GM19467 (cell line): ENCODE measurements at regions not wholly inside any gene's neighbourhood (a gene's known extent, or its start where the extent isn't known, plus 50 kb on each side); places are given as distances from the start of the nearest gene placed in this dataset.
"Not testable (repeated sequence)": the region's sequence is repeated elsewhere in the genome, so short reads cannot be mapped to it uniquely, and the experiment has no call there.

Experiments
- ATAC-seq: cut with Tn5 transposase; IDR thresholded peaks from one replicate; pipeline ENCODE4 v1.9.1; 2021; ENCODE audit warnings: mild to moderate bottlenecking, moderate library complexity; ENCODE audit not compliant: unreplicated experiment

DNA sequence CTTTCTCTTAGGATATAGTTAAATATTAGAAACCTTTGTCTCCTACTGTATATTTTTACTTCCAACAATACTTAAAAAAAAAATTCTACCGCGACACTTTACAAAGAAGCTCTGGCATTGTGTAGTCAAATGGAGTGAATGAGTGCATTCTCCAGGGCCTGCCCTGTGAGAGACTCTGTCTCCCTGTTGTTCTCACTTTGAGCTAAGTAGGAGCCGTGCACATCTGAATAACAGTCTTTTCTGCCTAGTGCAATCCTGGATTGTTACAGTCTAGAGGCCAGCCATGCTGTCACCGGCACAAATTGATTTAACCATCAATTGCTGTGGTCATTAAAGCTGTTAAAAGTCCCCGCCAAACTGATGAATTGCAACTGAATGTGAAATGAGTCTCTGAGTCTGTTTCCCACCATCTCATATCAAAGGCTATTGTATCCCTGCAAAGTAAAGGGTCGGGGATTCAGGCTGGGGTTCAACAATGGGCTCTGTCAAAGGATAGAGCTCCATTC lies 156.0 kb downstream of the RFPL4B start:
- ATAC-seq: no peak

DNA sequence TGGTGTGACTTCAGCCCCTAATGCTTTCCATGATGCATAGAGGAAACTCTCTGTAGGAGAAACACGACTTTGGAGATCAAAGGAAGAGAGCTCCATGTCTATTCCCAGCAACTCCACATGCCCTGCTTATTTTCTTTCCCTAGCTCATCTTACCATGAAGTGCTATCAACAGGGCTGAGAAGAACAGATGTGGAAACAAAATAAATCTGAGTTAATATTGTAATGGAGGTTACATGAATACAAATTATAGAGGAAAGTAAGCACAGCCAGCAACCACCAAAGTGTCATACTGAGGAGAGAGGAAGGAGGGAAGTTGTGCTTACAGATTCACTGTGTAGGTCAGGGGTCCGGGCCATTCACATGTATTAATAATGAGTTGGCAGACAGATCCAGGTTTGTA lies 157.5 kb downstream of the RFPL4B start:
- ATAC-seq: no peak

DNA sequence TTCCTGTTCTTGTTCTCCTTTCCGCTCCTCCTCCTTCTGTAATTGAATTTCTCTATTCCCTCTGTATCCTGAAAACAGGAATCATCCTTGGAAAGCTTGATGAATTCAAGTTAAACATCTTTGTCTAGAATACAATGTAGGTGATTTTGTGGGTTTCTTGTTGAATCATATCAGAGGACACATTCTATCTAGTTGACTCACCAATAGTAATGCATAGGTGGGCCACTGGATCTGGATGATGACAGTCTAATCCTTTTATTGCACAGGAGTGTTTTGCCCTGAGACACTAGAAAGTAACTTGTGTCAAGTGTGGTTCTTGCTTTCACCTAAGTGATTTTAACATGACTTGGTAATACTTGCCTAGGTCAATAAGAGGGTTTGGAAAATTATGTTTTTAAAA lies 164.3 kb downstream of the RFPL4B start:
- no peak for ATAC-seq

DNA sequence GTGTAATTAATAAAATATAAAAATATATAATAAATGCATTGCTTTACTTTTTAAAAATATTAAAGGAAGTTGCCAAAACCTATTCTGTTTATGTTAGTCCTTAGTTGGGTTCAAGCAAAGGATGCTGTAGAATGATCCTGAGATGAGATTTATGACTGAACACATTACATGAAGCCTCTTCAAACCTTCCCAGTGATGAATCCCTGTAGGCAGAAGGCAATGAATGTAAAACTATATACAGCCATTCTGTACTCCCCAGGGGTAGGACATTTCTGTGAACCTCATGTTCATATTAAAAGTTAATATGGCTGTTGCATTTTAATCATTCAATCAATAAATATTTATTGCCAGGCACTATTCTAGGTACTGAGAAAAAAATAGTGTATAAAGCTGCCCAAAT lies 166.0 kb downstream of the RFPL4B start:
- no peak for ATAC-seq

DNA sequence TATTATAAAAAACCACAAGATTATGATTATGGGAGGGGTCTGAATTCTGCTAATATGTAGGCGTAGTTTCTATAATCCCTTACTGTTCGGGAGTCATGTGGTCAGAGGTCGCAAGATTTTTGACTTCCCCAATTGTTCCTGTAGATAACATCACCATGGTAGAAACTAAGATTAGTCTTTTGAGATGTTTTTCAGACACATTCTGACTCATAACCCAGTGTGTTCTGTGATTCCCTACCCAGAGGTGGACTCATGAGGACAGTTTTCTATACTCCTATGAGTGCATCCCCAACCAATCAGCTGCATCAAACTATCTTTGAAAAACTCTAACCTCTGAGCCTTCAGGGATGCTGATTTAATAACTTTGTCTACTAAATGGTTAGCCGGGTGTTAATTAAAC lies 175.5 kb downstream of the RFPL4B start:
- ATAC-seq: no peak

DNA sequence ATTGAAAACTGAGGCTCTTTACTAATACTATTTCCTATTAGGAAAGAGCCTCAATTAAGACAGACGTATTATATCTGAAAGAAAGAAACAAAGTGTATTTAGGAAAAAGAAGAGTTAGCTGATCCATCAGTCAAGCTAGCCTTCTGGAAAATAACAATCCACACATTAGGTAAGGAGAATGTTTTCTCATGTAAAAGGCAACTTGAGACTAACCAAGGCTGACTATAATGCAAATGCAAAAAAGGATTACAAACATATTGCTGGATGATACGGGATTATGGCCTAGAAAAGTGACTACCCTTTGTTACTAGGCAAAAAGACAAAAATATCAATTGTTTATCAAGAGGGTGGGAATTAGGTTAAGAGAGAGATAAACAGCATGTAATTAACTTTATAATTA lies 176.9 kb downstream of the RFPL4B start:
- ATAC-seq: no peak

DNA sequence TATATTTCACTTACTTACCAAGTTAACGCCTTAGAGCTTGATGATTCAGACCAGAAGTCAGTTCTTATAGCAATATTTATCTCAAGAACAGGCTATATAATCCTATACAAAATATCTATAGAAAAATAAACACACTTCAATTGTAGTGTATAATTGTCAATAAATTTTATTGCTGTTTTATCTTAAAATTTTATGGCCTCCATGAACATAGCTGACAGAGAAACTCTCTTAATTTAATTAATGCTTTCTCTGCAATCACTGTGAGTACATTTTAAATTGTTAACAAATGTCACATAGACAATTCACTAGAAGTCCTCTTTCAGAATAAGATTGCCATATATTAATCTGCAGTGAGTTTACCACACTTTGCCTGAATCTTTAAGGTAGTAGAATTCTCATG lies 178.6 kb downstream of the RFPL4B start:
- ATAC-seq: no peak

DNA sequence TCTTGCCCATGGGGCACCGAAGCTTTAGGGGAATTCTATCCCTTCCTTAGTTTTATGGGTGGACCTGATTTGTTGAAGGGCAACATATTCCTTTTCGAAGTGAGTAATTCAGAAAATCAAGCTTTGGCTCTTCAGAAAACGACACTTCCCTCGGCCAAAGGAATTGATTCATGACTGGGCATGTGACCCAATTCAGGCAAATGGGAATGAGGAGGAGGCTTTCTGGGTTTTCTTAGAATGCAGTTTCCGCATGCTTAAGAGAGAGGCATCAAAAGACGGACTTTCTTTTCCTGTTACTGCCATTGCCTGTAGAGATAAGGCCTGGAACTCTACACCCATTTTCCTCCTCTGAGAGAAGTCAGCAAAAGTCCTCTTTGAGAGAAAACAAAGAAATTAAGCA lies 179.5 kb downstream of the RFPL4B start:
- no peak for ATAC-seq

DNA sequence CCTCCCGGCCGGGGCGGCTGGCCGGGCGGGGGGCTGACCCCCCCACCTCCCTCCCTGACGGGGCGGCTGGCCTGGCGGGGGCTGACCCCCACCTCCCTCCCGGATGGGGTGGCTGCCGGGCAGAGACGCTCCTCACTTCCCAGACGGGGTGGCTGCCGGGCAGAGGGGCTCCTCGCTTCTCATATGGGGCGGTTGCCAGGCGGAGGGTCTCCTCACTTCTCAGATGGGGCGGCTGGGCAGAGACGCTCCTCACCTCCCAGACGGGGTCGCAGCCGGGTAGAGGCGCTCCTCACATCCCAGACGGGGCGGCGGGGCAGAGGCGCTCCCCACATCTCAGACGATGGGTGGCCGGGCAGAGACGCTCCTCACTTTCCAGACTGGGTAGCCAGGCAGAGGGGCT lies 181.2 kb downstream of the RFPL4B start:
- not testable (repeated sequence) for ATAC-seq

DNA sequence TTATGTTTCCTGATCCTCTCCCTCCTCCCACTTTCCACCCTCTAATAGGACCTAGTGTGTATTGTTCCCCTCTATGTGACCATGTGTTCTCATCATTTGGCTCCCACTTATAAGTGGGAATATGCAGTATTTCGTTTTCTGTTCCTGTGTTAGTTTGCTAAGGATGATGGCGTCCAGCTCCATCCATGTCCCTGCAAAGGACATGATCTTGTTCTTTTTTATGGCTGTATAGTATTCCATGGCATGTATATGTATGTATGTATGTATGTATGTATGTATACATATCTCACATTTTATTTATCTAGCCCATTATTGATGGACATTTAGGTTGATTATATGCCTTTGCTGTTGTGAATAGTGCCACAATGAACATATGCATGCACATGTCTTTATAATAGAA lies 188.7 kb downstream of the RFPL4B start:
- no peak for ATAC-seq

DNA sequence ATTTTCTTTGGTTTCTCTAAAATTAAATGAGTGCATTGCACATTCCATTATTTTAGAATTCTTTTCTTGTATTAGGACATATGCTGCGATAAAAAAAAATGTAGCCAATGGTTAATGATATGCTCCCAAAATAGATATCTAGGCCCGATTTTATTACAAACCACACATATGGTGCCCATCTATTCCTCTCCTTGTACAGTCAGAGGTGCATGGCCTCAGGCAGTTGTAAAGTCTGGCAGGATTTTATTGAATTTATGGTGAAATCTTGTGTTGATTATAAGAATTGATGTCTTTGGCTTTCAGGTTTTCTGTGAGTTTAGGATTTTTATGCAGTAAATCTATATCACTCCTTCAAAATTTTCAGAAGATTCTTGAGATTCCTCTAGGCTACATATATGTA lies 192.2 kb downstream of the RFPL4B start:
- ATAC-seq: no peak

DNA sequence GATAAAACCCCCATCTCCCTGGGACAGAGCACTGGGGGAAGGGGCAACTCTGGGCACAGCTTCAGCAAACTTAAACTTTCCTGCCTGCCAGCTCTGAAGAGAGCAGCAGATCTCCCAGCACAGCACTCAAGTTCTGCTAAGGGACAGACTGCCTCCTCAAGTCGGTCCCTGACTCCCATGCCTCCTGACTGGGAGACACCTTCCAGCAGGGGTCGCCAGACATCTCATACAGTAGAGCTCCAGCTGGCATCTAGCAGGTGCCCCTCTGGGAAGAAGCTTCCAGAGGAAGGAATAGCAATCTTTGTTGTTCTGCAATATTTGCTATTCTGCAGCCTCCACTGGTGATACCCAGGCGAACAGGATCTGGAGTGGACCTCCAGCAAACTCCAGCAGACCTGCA lies 194.7 kb downstream of the RFPL4B start:
- ATAC-seq: not testable (repeated sequence)

DNA sequence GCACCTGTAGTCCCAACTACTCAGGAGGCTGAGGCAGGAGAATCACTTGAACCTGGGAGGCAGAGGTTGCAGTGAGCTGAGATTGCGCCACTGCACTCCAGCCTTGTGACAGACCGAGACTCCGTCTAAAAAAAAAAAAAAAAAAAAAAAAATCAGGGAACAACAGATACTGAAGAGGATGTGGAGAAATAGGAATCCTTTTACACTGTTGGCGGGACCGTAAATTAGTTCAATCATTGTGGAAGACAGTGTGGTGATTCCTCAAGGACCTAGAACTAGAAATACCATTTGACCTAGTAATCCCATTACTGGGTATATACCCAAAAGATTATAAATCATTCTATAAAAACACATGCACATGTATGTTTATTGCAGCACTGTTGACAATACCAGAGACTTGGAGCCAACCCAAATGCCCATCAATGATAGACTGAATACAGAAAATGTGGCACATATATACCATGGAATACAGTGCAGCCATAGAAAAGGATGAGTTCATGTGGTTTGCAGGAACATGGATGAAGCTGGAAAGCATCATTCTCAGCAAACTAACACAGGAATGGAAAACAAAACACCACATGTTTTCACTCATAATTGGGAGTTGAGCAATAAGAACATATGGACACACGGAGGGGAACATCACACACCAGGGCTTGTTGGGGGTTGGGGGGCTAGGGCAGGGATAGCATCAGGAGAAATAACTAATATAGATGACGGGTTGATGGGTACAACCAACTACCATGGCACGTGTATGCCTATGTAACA lies 200.4 kb downstream of the RFPL4B start:
- not testable (repeated sequence) for ATAC-seq

DNA sequence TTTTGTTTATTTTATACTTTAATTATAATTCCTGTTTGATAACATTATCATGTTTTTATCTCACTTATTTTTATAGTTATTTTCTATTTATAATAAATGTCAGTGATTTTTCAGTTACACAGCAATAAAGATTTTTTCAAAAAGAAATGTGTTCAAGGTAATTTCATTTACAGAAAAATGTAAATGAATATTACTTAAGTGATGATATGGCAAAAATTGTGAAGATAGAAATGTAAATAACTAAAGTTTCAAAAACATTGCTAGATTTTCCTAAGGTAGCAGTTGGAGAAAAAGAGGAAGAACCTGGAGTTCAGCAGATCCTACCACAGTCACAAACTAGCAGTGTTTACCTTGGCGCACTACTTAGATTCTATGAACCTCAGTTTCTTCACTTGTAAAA lies 202.6 kb downstream of the RFPL4B start:
- ATAC-seq: no peak

DNA sequence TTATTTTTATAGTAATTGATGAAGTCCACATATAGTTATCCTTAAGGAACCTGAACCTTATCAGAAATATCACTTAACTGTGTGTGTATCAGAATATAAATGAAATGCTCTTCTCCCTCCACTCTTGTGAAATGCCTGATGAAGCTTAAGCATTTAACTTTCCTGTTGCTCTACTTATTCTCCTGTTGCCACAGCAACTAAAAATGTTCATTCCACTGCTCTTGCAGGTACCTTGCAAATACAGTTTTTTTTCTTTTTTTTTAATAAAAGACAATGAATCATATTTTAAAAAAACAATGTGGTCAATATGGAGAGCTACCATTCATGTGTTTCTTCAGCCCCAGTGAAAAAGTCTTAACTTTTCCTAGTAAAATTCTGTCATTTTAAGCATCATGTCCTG lies 210.3 kb downstream of the RFPL4B start:
- no peak for ATAC-seq

DNA sequence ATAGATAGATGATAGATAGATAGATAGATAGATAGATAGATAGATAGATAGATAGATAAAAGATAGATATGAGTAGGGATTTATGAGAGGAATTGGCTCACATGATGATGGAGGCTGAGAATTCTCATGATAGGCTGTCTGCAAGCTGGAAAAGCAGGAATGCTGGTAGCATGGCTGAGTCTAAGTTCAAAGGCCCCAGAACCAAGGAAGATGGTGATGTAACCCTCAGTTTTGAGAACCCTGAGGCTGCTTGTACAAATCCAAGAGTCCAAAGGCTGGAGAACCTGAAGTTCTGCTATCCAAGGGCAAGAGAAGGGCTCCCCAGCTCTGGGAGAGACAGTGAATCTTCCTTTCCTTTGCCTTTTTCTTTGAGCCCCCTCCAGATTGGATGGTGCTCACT lies 210.8 kb downstream of the RFPL4B start:
- no peak for ATAC-seq

DNA sequence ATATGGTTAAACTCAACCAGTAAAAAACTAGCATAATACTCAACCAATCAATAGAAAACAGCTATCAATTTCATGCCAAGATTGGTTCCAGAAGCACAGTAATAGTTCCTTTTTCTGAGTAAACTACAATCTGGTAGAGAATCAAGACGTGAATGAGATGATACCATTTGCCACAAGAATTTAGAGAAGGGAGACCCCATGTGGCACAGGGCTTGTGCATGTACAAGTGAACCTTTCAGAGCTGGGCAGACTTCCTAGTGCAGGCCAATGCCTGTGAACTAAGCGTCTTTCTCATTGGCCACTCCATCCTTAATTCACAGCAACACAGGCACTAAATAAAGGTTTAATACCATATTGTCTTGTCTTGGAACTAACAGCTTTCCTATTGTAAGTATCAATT lies 213.5 kb downstream of the RFPL4B start:
- ATAC-seq: no peak

DNA sequence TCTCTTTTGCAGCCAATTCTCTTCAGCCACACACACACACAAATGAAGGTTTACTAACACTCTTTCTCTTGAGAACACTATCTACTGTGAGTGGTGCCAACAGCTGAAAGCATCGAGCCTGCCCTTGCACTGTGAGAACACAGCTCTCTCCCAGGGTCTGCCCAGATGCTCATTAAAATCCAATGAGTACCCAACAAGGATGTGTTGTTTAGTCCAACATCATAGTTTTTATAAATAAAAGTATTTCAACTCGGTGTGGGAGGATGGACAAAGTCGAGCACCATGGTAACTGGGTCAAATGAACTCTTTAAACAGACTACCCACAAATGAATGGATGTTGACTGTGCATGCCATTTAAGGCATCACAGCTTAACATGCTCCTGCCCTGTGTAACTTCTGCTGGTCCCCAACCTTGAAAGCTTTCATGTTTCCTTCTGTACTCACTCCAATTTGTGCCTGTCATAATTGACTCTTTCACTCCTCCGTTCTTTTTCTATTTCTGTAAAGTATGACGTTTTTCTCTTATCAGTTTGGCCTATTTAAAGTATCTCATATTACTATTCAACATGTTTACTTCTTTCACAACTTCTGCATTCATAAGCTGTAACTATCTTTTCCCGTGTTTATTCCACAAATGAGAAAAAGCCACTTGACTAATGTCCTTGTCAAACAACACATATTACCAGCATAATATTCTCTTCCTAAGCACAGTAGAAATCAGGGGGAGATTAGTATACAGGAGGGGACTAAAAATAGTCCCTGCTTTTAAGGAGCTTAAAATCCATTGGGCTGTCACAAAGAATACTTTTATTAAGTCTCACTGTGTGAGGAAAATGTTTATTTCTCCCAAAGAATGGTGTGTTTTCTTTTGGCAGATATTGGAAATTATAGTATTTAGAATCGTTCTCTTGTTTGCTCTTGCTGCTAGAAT lies 215.4 kb downstream of the RFPL4B start:
- no peak for ATAC-seq

DNA sequence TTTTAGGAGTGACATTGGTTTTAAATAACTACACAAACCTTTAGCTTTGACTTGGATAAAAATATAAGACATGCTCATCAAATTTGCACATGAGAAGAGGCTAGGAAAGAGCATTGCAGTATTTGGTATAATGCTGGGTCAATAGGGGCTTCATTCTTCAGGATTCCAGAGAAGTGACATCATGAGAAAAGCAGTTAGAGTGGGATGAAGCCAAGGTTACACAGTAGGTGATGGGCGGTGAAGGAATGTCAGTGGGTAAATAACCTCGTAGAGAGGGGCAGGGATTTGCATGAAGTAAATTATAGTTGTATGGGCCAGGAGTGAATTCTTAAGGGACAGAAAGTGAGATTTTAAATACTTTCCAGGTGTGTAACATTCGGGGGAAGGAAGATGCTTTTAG lies 216.2 kb downstream of the RFPL4B start:
- ATAC-seq: no peak

DNA sequence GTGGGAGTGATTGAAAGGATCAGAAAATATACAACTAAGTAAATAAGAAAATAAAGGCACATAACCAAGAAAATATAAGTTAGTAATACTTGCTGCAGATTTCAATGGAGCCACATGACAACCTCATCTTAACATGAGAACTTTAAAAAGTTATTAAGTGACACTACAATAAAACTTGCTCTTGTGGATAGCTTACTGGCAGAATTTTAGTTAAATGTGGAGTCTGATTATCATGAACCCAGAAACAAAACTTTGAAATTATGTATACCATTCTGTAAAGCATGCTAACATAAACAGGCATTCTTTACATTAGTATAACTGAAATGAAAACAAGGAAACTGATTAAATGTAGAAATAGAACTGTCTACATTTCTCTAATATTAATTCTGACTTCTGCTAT lies 220.9 kb downstream of the RFPL4B start:
- no peak for ATAC-seq

DNA sequence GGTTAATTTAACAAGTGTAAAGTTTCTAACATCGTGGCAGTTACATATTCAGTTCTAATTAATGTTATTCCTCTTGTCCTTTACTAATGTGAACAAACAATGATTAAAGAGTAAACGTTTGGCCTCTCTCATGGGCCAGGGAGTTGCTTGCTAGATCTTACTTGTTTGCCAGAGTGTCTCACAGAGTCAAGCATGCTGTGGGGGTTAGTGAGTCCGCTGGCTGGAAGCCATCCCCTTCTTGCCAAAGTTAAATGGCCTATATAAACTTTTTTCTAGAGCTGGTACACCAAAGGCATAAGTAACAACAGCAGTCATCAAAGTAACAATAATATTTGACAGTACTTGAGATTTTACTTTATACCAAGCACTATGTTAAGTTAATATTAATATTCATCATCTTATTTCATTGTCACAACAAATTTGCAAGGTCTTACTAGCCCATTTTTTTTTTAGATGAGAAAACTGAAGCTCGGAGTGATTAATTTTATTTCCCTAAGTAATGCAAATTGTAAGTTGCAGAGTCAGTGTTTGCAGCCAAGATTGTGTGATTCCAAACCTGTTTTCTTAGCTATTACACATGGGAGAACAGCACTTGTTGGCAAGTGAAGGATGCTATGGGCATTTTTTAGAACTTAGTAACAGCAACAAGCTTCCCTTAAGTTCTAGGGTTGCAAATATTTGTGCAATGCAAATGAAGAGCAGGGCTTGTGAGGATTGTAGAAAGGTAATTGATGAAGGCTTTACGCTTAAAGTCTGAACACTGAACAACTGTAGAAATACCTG lies 224.5 kb downstream of the RFPL4B start:
- ATAC-seq: no peak
